Hematopoietic multipotent progenitor cell treated with erythropoietin and hydrocortisone succinate and interleukin-3 and kit ligand, for 15 days (in vitro differentiated cells): ENCODE measurements at regions not wholly inside any gene's neighbourhood (a gene's known extent, or its start where the extent isn't known, plus 50 kb on each side); places are given as distances from the start of the nearest gene placed in this dataset.

Experiments
- DNase-seq: peaks from one replicate; pipeline ENCODE4 v3.0.0-alpha.2; 2015; ENCODE audit warnings: low spot score

GRCh38 chr2:128792476-128793054 is 473.9 kb upstream of the HS6ST1 start:
- no peak for DNase-seq

GRCh38 chr2:128793404-128793803 is 474.7 kb upstream of the HS6ST1 start:
- DNase-seq, result no peak

- DNase-seq, result no peak
These were observed 475.6 kb upstream of the HS6ST1 start for GRCh38 chr2:128794285-128794684.

- no peak for DNase-seq
These were observed 477.7 kb upstream of the HS6ST1 start for GRCh38 chr2:128796321-128796720.

GRCh38 chr2:128797092-128797491 is 478.4 kb upstream of the HS6ST1 start:
- no peak for DNase-seq

- no peak for DNase-seq
These were observed 478.9 kb upstream of the HS6ST1 start for GRCh38 chr2:128797533-128797932.

- DNase-seq, result no peak
These were observed 479.3 kb upstream of the HS6ST1 start for GRCh38 chr2:128797937-128798336.

- no peak for DNase-seq
These were observed 480.0 kb upstream of the HS6ST1 start for GRCh38 chr2:128798502-128799283.

- DNase-seq, result no peak
These were observed 480.6 kb upstream of the HS6ST1 start for GRCh38 chr2:128799284-128799552.

GRCh38 chr2:128799730-128800129 is 481.1 kb upstream of the HS6ST1 start:
- no peak for DNase-seq

- no peak for DNase-seq
These were observed 482.9 kb upstream of the HS6ST1 start for GRCh38 chr2:128801576-128801975.

GRCh38 chr2:128803222-128803621 is 484.6 kb upstream of the HS6ST1 start:
- DNase-seq, result no peak

- no peak for DNase-seq
These were observed 486.6 kb upstream of the HS6ST1 start for GRCh38 chr2:128805237-128805636.

- no peak for DNase-seq
These were observed 487.2 kb upstream of the HS6ST1 start for GRCh38 chr2:128805918-128806317.

GRCh38 chr2:128807317-128807716 is 488.6 kb upstream of the HS6ST1 start:
- no peak for DNase-seq

- no peak for DNase-seq
These were observed 490.0 kb upstream of the HS6ST1 start for GRCh38 chr2:128808462-128809258.

- no peak for DNase-seq
These were observed 490.6 kb upstream of the HS6ST1 start for GRCh38 chr2:128809259-128809636.

- DNase-seq, result no peak
These were observed 491.2 kb upstream of the HS6ST1 start for GRCh38 chr2:128809880-128810279.

GRCh38 chr2:128812183-128812940 is 493.7 kb upstream of the HS6ST1 start:
- DNase-seq, result no peak

- no peak for DNase-seq
These were observed 494.8 kb upstream of the HS6ST1 start for GRCh38 chr2:128813352-128814034.

- no peak for DNase-seq
These were observed 496.6 kb upstream of the HS6ST1 start for GRCh38 chr2:128815248-128815647.

GRCh38 chr2:128817171-128817570 is 498.5 kb upstream of the HS6ST1 start:
- no peak for DNase-seq
